ENCODE measurements at regions not wholly inside any gene's neighbourhood (a gene's known extent, or its start where the extent isn't known, plus 50 kb on each side); places are given as distances from the start of the nearest gene placed in this dataset.
"Not testable (repeated sequence)": the region's sequence is repeated elsewhere in the genome, so short reads cannot be mapped to it uniquely, and the experiment has no call there.

DNA sequence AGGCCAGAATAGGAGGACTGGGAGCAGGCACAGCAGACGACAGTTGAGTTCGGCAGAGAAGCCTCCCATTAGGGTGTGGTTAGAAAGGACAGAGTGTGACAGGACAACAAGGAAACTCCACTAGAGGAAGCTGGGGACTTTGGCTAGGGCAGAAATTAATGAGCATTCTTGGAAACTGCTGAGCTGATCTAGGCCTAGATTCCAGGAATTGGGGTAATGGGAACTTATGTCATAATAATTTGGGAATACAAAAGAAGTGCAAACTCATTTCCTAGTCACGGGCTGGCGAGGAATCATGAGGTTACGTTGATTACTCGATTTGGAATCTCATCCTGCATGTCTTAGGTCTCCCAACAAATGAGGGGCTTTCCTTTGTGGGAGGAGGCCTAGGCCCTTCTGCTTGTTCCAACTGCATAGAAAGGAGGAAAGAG is 144.6 kb upstream of the RPS23 start:
- no peak overlapping the region for H3K4me2 ChIP-seq (ENCODE audit: low read length)
- H3K27me3 ChIP-seq (ENCODE audit: control insufficient read depth, insufficient read depth, low read length) = no peaks in the 10 kb centered on the region
- no peaks in the 10 kb centered on the region for H3K4me1 ChIP-seq
- H3K9me3 ChIP-seq (ENCODE audit: control insufficient read depth, low read length) = no peaks in the 10 kb centered on the region
- no peaks in the 10 kb centered on the region for H3K36me3 ChIP-seq (ENCODE audit: control insufficient read depth, insufficient read depth, low read length)
- H3K4me3 ChIP-seq (ENCODE audit: low read depth, low read length) = no peak overlapping the region
- H3K27ac ChIP-seq = peak overlapping the region; percentile 43
- TF ChIP-seq, protein P1, sequence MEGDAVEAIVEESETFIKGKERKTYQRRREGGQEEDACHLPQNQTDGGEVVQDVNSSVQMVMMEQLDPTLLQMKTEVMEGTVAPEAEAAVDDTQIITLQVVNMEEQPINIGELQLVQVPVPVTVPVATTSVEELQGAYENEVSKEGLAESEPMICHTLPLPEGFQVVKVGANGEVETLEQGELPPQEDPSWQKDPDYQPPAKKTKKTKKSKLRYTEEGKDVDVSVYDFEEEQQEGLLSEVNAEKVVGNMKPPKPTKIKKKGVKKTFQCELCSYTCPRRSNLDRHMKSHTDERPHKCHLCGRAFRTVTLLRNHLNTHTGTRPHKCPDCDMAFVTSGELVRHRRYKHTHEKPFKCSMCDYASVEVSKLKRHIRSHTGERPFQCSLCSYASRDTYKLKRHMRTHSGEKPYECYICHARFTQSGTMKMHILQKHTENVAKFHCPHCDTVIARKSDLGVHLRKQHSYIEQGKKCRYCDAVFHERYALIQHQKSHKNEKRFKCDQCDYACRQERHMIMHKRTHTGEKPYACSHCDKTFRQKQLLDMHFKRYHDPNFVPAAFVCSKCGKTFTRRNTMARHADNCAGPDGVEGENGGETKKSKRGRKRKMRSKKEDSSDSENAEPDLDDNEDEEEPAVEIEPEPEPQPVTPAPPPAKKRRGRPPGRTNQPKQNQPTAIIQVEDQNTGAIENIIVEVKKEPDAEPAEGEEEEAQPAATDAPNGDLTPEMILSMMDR (IDR thresholded peaks at IDR 0.05) = no peak
- H3K9ac ChIP-seq = no peak overlapping the region
- H3K79me2 ChIP-seq = no peaks in the 10 kb centered on the region
- H2AFZ ChIP-seq = no peak overlapping the region

DNA sequence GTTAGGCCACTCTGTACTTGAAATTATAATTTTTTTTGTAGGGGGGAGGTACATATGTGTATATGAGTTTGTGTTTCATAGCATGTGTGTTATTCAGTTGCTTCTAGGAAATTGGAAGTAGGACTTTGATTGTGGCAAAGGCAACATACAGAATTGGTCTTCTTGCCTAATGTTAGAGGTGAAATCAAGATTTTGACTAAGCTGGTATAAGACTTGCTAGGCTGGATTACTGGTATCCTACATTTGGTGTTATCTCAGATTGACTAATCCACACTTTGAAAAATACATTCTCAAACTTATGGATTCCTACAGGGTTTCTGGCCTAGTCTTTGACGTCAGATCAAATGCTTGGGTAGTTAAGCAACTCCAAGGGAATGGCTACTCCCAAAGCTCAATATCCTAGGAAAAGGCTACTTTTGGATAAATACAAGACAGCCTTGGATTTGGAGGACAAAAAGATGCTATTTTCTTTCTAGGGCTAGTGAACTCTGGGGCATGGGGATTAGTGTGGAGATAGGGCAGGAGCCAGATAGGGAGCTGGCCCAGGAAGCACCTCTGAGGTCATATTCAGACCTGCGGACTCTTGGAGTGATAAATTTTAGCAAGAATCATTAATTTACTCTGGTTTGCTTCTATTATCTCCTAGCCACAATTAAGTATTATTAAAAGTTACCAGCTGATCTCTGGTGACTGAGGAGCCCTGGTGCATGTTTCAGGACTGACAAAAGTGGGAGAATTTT is 144.0 kb upstream of the RPS23 start:
- TF ChIP-seq, protein P1 (IDR thresholded peaks at IDR 0.05) = no peak

DNA sequence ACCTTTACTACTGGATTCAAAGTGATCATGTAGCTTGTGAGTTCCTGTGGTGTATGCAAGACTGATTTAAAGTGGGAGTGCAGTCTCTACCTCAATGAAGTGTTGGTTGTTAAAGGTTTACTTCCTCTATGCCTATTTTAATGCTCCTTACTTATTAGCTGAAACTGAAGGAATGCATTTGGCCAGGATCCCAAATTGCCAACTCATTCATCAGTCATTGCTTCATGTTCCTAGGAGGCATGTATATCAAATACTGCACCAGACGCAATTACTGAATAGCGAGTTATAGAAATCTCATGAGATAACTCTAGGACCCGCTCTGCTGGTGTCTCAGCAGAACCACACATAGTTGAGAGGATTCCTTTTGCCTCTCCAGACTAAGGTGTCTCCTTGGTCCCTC is 143.0 kb upstream of the RPS23 start:
- no peaks in the 10 kb centered on the region for H3K4me1 ChIP-seq
- H3K27ac ChIP-seq = no peak overlapping the region

More for the DNA sequence above, 144.0 kb upstream of the RPS23 start:
- H3K36me3 ChIP-seq (ENCODE audit: control insufficient read depth, insufficient read depth, low read length) = no peaks in the 10 kb centered on the region
- H3K4me3 ChIP-seq (ENCODE audit: low read depth, low read length) = no peak overlapping the region
- H3K4me1 ChIP-seq = no peaks in the 10 kb centered on the region
- no peaks in the 10 kb centered on the region for H3K79me2 ChIP-seq
- H3K27ac ChIP-seq = peak overlapping the region; percentile 43
- H3K9ac ChIP-seq = no peak overlapping the region
- H2AFZ ChIP-seq = no peak overlapping the region
- H3K27me3 ChIP-seq (ENCODE audit: control insufficient read depth, insufficient read depth, low read length) = no peaks in the 10 kb centered on the region
- no peak overlapping the region for H3K4me2 ChIP-seq (ENCODE audit: low read length)
- H3K9me3 ChIP-seq (ENCODE audit: control insufficient read depth, low read length) = no peaks in the 10 kb centered on the region

DNA sequence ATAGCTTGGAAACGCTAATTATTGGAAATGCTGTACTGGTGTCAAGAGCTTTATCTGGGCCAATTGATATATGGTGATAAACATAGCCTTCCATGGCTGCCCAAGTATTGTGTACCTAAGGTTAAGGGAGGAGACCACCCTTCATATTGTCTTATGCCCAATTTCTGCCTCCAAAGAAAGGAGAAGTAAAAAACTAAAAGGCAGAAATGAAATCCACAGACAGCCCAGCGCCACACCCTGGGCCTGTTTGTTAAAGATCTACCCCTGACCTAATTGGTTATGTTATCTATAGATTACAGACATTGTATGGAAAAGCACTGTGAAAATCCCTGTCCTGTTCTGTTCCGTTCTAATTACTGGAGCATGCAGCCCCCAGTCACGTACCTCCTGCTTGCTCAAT is 142.4 kb upstream of the RPS23 start:
- not testable (repeated sequence) for H2AFZ ChIP-seq; H3K36me3 ChIP-seq (ENCODE audit: control insufficient read depth, insufficient read depth, low read length); H3K9me3 ChIP-seq (ENCODE audit: control insufficient read depth, low read length); H3K27me3 ChIP-seq (ENCODE audit: control insufficient read depth, insufficient read depth, low read length); H3K9ac ChIP-seq; H3K27ac ChIP-seq; H3K4me3 ChIP-seq (ENCODE audit: low read depth, low read length); H3K4me1 ChIP-seq; H3K4me2 ChIP-seq (ENCODE audit: low read length); H3K79me2 ChIP-seq

More for the DNA sequence above, 143.0 kb upstream of the RPS23 start:
- H3K36me3 ChIP-seq (ENCODE audit: control insufficient read depth, insufficient read depth, low read length) = no peaks in the 10 kb centered on the region
- no peak overlapping the region for H2AFZ ChIP-seq
- no peak overlapping the region for H3K9ac ChIP-seq
- H3K79me2 ChIP-seq = no peaks in the 10 kb centered on the region
- H3K4me2 ChIP-seq (ENCODE audit: low read length) = no peak overlapping the region
- no peak overlapping the region for H3K4me3 ChIP-seq (ENCODE audit: low read depth, low read length)
- TF ChIP-seq, protein P1 (IDR thresholded peaks at IDR 0.05) = no peak
- no peaks in the 10 kb centered on the region for H3K27me3 ChIP-seq (ENCODE audit: control insufficient read depth, insufficient read depth, low read length)
- H3K9me3 ChIP-seq (ENCODE audit: control insufficient read depth, low read length) = no peaks in the 10 kb centered on the region

DNA sequence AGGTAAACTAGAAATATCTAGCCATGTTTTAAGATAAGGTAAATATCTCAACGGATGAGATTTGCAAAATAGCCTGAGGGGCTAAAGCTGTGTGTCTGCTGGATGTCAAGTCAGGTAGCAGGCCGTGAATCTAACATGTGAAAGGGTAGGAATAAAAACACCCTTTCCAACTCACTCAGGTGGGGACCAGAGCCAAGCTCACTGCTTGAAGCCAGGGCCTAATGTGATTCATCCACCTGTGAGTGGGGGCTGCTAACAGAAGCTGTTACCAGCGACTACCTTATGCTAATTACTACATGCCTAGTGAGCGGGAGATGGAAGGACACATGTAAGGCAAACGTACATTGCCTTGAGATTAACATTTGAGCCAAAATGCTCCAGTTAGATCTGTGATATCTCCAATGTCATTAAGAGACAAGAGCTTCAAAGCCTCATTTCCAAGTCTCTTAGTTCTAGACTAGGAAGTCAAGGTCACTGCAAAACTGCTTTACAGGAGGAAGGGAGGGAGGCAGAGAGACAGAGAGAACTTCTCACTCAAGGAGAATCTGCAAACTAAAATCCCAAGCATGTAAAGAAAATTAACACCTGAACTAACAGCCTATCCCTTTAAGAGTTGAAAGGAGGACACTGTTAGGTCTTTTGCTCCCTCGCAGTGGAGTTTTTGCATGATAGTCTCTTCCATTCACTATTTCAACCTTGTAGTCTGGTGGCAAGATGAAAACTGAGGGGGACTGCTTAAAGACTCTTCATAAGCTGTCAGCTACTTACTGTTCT is 141.6 kb upstream of the RPS23 start:
- H3K9me3 ChIP-seq (ENCODE audit: control insufficient read depth, low read length) = no peaks in the 10 kb centered on the region
- no peaks in the 10 kb centered on the region for H3K36me3 ChIP-seq (ENCODE audit: control insufficient read depth, insufficient read depth, low read length)
- H3K4me1 ChIP-seq = no peaks in the 10 kb centered on the region
- H3K4me3 ChIP-seq (ENCODE audit: low read depth, low read length) = no peak overlapping the region
- no peaks in the 10 kb centered on the region for H3K27me3 ChIP-seq (ENCODE audit: control insufficient read depth, insufficient read depth, low read length)
- TF ChIP-seq, protein P1 (IDR thresholded peaks at IDR 0.05) = no peak
- H3K4me2 ChIP-seq (ENCODE audit: low read length) = no peak overlapping the region
- no peak overlapping the region for H3K9ac ChIP-seq
- peak overlapping the region; percentile 14 for H2AFZ ChIP-seq
- H3K27ac ChIP-seq = no peak overlapping the region
- no peaks in the 10 kb centered on the region for H3K79me2 ChIP-seq

Data from parathyroid adenoma (tissue), 2 donors.